Adrenal gland (tissue), 9 donors: ENCODE measurements at regions not wholly inside any gene's neighbourhood (a gene's known extent, or its start where the extent isn't known, plus 50 kb on each side); places are given as distances from the start of the nearest gene placed in this dataset.

Experiments used
- DNase-seq, 7 donors: peaks; one replicate each; pipeline ENCODE4 v3.0.0-alpha.2; 2019 to 2020
- H3K27ac ChIP-seq, 5 donors: fragments of 200-600 bp; sonication (generic) in 4 of 5; 1 replicate in 3 of 5; 2 replicates in 2 of 5; pipeline versions ENCODE4 v1.5.1 to v1.8.0; 2016 to 2020; ENCODE audit warnings: mild to moderate bottlenecking in 1 of 5
- H3K27me3 ChIP-seq: fragments of 200-600 bp; 2 replicates; pipeline ENCODE4 v1.8.0; 2021
- H3K36me3 ChIP-seq, 2 donors: fragments of 200-600 bp; replicated peaks in 1 of 2; 1 replicate in 1 of 2; 2 replicates in 1 of 2; pipeline versions ENCODE4 v1.5.1 to v1.8.0; 2018 to 2022
- H3K4me1 ChIP-seq, 2 donors: fragments of 200-600 bp; replicated peaks in 1 of 2; 1 replicate in 1 of 2; 2 replicates in 1 of 2; pipeline versions ENCODE4 v1.5.1 to v1.8.0; 2018 to 2021
- H3K4me3 ChIP-seq, 4 donors: fragments of 200-600 bp; sonication (generic) in 3 of 4; one replicate each; pipeline ENCODE4 v1.5.1; 2016 to 2018
- H3K9me3 ChIP-seq, 3 donors: fragments of 200-600 bp; sonication (generic) in 1 of 3; replicated peaks in 1 of 3; 1 replicate in 2 of 3; 2 replicates in 1 of 3; pipeline versions ENCODE4 v1.5.1 to v1.8.0; 2016 to 2021
- CTCF ChIP-seq, 6 experiments: fragments of 450-650 bp in 4 of 6; fragments of 200-600 bp in 2 of 6; sonication (generic) in 1 of 6; IDR thresholded peaks; 1 replicate in 5 of 6; 2 replicates in 1 of 6; pipeline versions ENCODE4 v1.5.1 to v1.8.0; 2016 to 2021; ENCODE audit warnings: antibody characterized with exemption in 6 of 6, mild to moderate bottlenecking in 2 of 6, moderate library complexity in 1 of 6
- POLR2A ChIP-seq, 2 donors: fragments of 450-650 bp; IDR thresholded peaks; one replicate each; pipeline ENCODE4 v1.6.1; 2017; ENCODE audit warnings: antibody characterized with exemption in 2 of 2, mild to moderate bottlenecking in 2 of 2, moderate library complexity in 1 of 2
- WGBS, 4 donors: extraction: QIAGEN DNeasy Blood & Tissue Kit in 2 of 4; methylation state at CpG; one replicate each; pipeline versions ENCODE4 v1.1.5 to v1.1.7; 2013 to 2017; 5-methylcytosine and 5-hydroxymethylcytosine counted together
- intact Hi-C, 2 donors: fragments of 100-400 bp; cut with DNase I; formaldehyde crosslinking; loops; one replicate each; pipeline versions ENCODE4 v1.14.1 to v1.15.0; 2022 to 2023
- donor health status: healthy with polysubstance abuse.
- donor health status: Bipolar disorder and iron deficiency.
- donor health status: DM: yes; HTN: yes; CAD: no.
- donor health status: DM: no; HTN: no; CAD: no.
- donor health status: DM: no; HTN: no; CAD: no.

DNA sequence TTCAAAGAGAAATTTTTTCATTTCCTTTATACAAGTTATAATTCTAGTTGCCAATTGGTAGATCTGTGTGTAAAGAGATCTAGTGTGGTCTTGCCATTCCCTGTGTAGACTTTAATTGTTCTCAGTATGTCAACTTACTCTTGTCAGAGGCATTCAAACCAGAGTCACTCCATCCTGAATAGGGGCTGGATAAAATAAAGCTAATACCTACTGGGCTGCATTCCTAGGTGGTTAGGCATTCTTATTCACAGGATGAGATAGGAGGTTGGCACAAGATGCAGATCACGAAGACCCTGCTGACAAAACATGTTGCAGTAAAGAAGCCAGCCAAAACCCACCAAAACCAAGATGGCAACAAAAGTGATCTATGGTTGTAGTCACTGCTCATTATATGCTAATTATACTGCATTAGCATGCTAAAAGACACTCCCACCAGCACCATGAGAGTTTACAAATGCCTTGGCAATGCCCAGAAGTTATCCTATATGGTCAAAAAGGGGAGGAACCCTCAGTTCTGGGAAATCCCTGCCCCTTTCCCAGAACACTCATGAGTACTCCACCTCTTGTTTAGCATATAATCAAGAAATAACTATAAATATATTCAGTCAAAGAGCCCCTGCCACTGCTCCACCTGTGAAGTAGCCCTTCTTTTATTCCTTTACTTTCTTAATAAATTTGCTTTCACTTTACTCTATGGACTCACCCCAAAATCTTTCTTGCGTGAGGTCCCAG lies 74.0 kb upstream of the ADAMTS5 start:
- intact Hi-C loops: no loop called here
- 91 to 93% (median 92%) methylated on average over 2 of the region's 2 CpGs for WGBS, 4 donors
- H3K27me3 ChIP-seq: no peaks in the 10 kb centered on the region
- H3K9me3 ChIP-seq: no peaks in the 10 kb centered on the region
- no peak overlapping the region for H3K4me3 ChIP-seq
- TF ChIP-seq CTCF (IDR thresholded peaks at IDR 0.05) (no peak), POLR2A (IDR thresholded peaks at IDR 0.05) (no peak)
- H3K36me3 ChIP-seq: no peaks in the 10 kb centered on the region
- H3K27ac ChIP-seq: no peak overlapping the region
- H3K4me1 ChIP-seq: no peaks in the 10 kb centered on the region
- no peak for DNase-seq

DNA sequence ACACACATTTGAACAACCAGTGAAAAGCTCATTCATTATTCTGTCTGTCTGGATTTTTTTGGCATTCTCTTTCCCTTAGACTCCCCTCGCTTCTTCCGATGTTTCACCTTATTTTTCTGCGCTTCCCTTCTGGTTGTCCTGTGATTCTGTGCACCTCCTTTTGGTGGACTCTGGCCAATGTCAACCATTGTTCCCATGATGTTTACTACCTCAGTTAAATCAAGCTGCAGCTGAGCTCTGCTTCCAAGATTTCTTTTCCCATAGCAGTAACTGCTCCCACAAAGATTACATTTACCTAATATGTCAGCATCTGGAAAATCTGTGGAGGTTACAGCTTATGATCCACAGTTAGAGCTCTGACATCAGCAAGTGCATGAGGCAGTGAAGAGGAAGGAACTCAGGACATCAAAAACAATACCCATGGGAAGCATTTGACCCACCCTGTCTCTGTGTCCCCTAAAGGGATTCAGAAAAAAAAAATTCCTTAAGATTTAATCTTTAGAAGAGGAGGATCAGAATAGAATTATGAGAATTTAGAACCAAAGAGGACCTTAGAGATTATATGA lies 69.9 kb upstream of the ADAMTS5 start:
- no peaks in the 10 kb centered on the region for H3K9me3 ChIP-seq
- no peak overlapping the region for H3K4me3 ChIP-seq
- H3K27ac ChIP-seq: no peak overlapping the region
- intact Hi-C loops: no loop called here
- no peak for DNase-seq
- H3K27me3 ChIP-seq: no peaks in the 10 kb centered on the region
- 77 to 85% (median 83%) methylated on average over 3 of the region's 3 CpGs for WGBS, 4 donors
- TF ChIP-seq POLR2A (IDR thresholded peaks at IDR 0.05): no peak
- no peak for TF ChIP-seq CTCF (IDR thresholded peaks at IDR 0.05)
- H3K36me3 ChIP-seq: no peaks in the 10 kb centered on the region
- no peaks in the 10 kb centered on the region for H3K4me1 ChIP-seq

- H3K27me3 ChIP-seq: no peaks in the 10 kb centered on the region
- WGBS, 4 donors: 56 to 68% (median 66%) methylated on average over 4 of the region's 4 CpGs
- intact Hi-C loops: no loop called here
- no peaks in the 10 kb centered on the region for H3K36me3 ChIP-seq
- no peak overlapping the region for H3K27ac ChIP-seq
- no peak overlapping the region for H3K4me3 ChIP-seq
- no peak for TF ChIP-seq POLR2A (IDR thresholded peaks at IDR 0.05)
- TF ChIP-seq CTCF (IDR thresholded peaks at IDR 0.05): no peak
- no peak for DNase-seq
- no peaks in the 10 kb centered on the region for H3K9me3 ChIP-seq
- no peaks in the 10 kb centered on the region for H3K4me1 ChIP-seq
These were observed 68.9 kb upstream of the ADAMTS5 start for GRCh38 chr21:27035791-27036190.

DNA sequence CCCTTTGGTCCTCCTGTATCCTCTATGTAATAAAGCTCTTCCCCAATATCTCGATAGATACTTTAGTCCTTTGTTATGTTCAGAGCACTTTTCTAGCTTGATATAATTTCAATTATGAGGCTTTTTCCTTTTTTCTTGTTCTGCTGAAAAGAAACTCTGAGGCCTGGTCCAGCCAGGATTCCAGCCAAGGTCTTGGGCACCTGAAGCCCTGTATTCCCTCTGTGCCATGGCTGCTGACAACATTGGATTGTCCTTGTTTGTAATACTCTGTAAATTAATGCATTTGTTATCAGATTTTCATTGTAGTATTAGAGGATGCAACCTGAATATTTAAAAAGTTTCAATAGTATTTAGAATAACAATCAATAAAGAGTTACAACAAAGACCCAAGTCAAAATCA lies 67.9 kb upstream of the ADAMTS5 start:
- Histone ChIP-seq H3K27ac (no peak overlapping the region), H3K4me1 (no peaks in the 10 kb centered on the region), H3K27me3 (no peaks in the 10 kb centered on the region), H3K4me3 (no peak overlapping the region), H3K36me3 (no peaks in the 10 kb centered on the region), H3K9me3 (no peaks in the 10 kb centered on the region)
- intact Hi-C loops: no loop called here
- TF ChIP-seq POLR2A (IDR thresholded peaks at IDR 0.05) (no peak), CTCF (IDR thresholded peaks at IDR 0.05) (no peak)
- no peak for DNase-seq
- 82 to 91% (median 83%) methylated on average over 1 of the region's 1 CpG for WGBS, 4 donors
